MM.1S (cell line): ENCODE measurements at regions not wholly inside any gene's neighbourhood (a gene's known extent, or its start where the extent isn't known, plus 50 kb on each side); places are given as distances from the start of the nearest gene placed in this dataset.

Experiments used
- DNase-seq: peaks from one replicate; pipeline ENCODE4 v3.0.0-alpha.2; 2015
- H2AFZ ChIP-seq: fragments of 300-600 bp; sonication (generic); 2 replicates; pipeline ENCODE4 v1.6.0; 2016; ENCODE audit warnings: antibody characterized with exemption, low read length
- H3F3A ChIP-seq: fragments of 300-600 bp; sonication (generic); 2 replicates; pipeline ENCODE4 v1.6.1; 2016; ENCODE audit warnings: mild to moderate bottlenecking, antibody characterized with exemption, low read length, moderate library complexity, mixed read lengths; ENCODE audit not compliant: insufficient read depth
- H3K27ac ChIP-seq: fragments of 300-600 bp; sonication (generic); 2 replicates; pipeline ENCODE4 v1.5.1; 2016; ENCODE audit warnings: mild to moderate bottlenecking, low read length
- H3K27me3 ChIP-seq: fragments of 300-600 bp; sonication (generic); replicated peaks from 2 replicates; pipeline ENCODE4 v1.6.0; 2016; ENCODE audit warnings: low read length; ENCODE audit not compliant: insufficient read depth
- H3K36me3 ChIP-seq: fragments of 300-600 bp; sonication (generic); replicated peaks from 2 replicates; pipeline ENCODE4 v1.6.1; 2016; ENCODE audit warnings: mild to moderate bottlenecking, low read length, mixed read lengths; ENCODE audit not compliant: insufficient read depth
- H3K4me1 ChIP-seq: fragments of 300-600 bp; sonication (generic); 2 replicates; pipeline ENCODE4 v1.6.1; 2016; ENCODE audit warnings: low read length, mixed read lengths
- H3K4me2 ChIP-seq: fragments of 300-600 bp; sonication (generic); 2 replicates; pipeline ENCODE4 v1.6.0; 2016; ENCODE audit warnings: low read depth, low read length
- H3K4me3 ChIP-seq: fragments of 300-600 bp; sonication (generic); 2 replicates; pipeline ENCODE4 v1.5.1; 2016; ENCODE audit warnings: low read length, mixed read lengths
- H3K79me2 ChIP-seq: fragments of 300-600 bp; sonication (generic); 2 replicates; pipeline ENCODE4 v1.6.1; 2016; ENCODE audit warnings: mixed run types, low read length, mixed read lengths
- H3K9ac ChIP-seq: fragments of 300-600 bp; sonication (generic); 2 replicates; pipeline ENCODE4 v1.6.1; 2016; ENCODE audit warnings: low read length, mixed read lengths
- H3K9me2 ChIP-seq: fragments of 300-600 bp; sonication (generic); replicated peaks from 2 replicates; pipeline ENCODE4 v1.6.1; 2016; ENCODE audit warnings: mild to moderate bottlenecking, low read length, mixed read lengths; ENCODE audit not compliant: insufficient read depth
- H3K9me3 ChIP-seq: fragments of 300-600 bp; sonication (generic); replicated peaks from 2 replicates; pipeline ENCODE4 v1.6.1; 2016; ENCODE audit warnings: mild to moderate bottlenecking, low read length, mixed read lengths; ENCODE audit not compliant: insufficient read depth
- H4K20me1 ChIP-seq: fragments of 300-600 bp; sonication (generic); 2 replicates; pipeline ENCODE4 v1.6.1; 2016; ENCODE audit warnings: mild to moderate bottlenecking, low read length, moderate library complexity, mixed read lengths; ENCODE audit not compliant: insufficient read depth
- EZH2 ChIP-seq: fragments of 300-600 bp; sonication (generic); optimal IDR thresholded peaks from 2 replicates; pipeline ENCODE3; 2017; ENCODE audit warnings: low read depth, mild to moderate bottlenecking, antibody characterized with exemption, low read length, mixed read lengths
- EZH2phosphoT487 ChIP-seq: fragments of 300-600 bp; sonication (generic); IDR thresholded peaks from 2 replicates; pipeline ENCODE4 v1.6.1; 2018; ENCODE audit warnings: antibody characterized with exemption, low read length
- TF ChIP-seq, protein P1 (sequence below): fragments of 300-600 bp; sonication (generic); IDR thresholded peaks from 2 replicates; pipeline ENCODE4 v1.5.1; 2016; ENCODE audit warnings: antibody characterized with exemption, low read length, mixed read lengths

DNA sequence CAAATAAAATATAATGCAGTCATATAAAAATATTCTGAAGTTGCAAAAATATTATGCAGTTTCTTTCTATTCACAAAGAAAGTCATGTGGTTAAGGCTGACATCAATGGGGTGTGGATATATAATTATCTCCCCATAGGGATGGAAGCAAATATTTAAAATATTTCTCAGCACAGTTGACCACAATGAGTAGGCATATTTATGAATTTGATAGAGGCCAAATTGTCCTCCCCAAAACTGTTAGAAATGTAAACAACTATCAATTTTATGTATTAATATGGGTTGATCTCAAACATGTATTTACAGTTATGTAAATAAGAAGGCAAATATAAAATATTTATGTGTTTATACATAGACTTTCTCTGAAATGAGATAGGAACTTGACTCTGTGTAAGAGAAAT is 246.0 kb upstream of the CBLB start:
- H3K4me3 ChIP-seq: no peak overlapping the region
- no peaks in the 10 kb centered on the region for H3K36me3 ChIP-seq
- H3K9me2 ChIP-seq: no peaks in the 10 kb centered on the region
- no peaks in the 10 kb centered on the region for H3K79me2 ChIP-seq
- H3F3A ChIP-seq: no peaks in the 10 kb centered on the region
- no peak overlapping the region for H2AFZ ChIP-seq
- no peak for DNase-seq
- no peaks in the 10 kb centered on the region for H3K27me3 ChIP-seq
- no peak overlapping the region for H3K4me2 ChIP-seq
- H3K27ac ChIP-seq: no peak overlapping the region
- TF ChIP-seq, protein P1, sequence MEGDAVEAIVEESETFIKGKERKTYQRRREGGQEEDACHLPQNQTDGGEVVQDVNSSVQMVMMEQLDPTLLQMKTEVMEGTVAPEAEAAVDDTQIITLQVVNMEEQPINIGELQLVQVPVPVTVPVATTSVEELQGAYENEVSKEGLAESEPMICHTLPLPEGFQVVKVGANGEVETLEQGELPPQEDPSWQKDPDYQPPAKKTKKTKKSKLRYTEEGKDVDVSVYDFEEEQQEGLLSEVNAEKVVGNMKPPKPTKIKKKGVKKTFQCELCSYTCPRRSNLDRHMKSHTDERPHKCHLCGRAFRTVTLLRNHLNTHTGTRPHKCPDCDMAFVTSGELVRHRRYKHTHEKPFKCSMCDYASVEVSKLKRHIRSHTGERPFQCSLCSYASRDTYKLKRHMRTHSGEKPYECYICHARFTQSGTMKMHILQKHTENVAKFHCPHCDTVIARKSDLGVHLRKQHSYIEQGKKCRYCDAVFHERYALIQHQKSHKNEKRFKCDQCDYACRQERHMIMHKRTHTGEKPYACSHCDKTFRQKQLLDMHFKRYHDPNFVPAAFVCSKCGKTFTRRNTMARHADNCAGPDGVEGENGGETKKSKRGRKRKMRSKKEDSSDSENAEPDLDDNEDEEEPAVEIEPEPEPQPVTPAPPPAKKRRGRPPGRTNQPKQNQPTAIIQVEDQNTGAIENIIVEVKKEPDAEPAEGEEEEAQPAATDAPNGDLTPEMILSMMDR: no peak
- no peak for TF ChIP-seq EZH2
- TF ChIP-seq EZH2phosphoT487: no peak
- H3K9me3 ChIP-seq: no peaks in the 10 kb centered on the region
- no peaks in the 10 kb centered on the region for H4K20me1 ChIP-seq
- no peaks in the 10 kb centered on the region for H3K4me1 ChIP-seq
- no peak overlapping the region for H3K9ac ChIP-seq

DNA sequence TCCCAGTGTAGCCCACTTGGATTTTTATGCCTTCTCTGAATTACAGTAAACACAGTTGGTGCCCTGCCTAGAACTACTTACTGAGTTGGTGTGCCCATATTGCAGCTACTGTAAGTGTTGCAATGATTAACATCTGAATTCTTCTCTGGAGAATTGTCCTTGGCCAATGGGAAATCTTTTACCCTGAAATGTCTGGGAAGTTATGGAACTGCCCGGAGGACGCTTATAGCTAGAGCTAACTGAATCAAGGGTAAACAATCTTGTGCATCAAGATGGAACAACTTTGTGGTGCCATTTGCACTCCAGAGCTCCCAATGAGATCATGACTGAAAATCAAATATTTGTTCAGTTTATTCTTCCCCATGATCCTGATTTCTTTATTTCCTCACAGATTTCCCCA is 246.7 kb upstream of the CBLB start:
- DNase-seq: no peak
- H3K27ac ChIP-seq: no peak overlapping the region

DNA sequence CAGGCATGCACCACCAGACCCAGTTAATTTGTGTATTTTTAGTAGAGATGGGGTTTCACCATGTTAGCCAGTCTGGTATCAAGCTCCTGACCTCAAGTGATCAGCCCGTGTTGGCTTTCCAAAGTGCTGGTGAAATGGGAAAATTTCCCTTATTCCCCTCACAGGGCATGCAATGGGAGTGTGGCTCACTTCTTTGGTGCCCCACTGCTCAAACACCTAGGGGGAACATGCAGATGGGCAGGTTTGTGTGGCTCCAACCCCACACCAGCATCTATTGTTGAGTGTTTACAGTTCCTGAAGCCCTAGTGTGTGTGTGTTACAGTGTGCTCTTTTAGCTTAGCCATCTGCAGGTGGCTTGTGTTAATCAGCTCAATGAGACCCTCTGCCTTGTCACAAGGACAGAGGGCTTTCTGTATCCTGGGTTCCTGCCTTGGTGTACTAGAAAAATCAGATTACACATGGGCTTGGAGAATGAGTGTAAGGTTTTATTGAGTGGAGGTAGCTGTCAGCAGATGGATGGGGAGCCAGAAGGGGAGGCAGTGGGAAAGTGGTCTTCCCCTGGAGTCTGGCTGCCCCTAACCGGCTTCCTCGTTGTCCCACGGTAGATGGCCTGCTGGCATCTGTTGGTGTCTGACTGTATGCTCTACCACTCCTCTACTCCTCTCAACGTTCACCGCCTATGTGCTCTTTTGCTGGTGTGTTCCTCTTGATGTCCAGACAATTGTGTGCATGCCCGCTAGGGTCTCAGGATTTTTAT is 248.1 kb upstream of the CBLB start:
- H3K27me3 ChIP-seq: no peaks in the 10 kb centered on the region
- no peak overlapping the region for H3K4me3 ChIP-seq
- TF ChIP-seq EZH2phosphoT487 (no peak), EZH2 (no peak)
- TF ChIP-seq, protein P1: no peak
- no peaks in the 10 kb centered on the region for H3K4me1 ChIP-seq
- no peak overlapping the region for H3K4me2 ChIP-seq
- no peak overlapping the region for H2AFZ ChIP-seq
- DNase-seq: no peak
- no peak overlapping the region for H3K27ac ChIP-seq
- H3K9me2 ChIP-seq: no peaks in the 10 kb centered on the region
- no peak overlapping the region for H3K9ac ChIP-seq
- no peaks in the 10 kb centered on the region for H3K36me3 ChIP-seq
- H4K20me1 ChIP-seq: no peaks in the 10 kb centered on the region
- H3K9me3 ChIP-seq: no peaks in the 10 kb centered on the region
- no peaks in the 10 kb centered on the region for H3F3A ChIP-seq
- no peaks in the 10 kb centered on the region for H3K79me2 ChIP-seq

More for the DNA sequence above, 246.7 kb upstream of the CBLB start:
- H3K27me3 ChIP-seq: no peaks in the 10 kb centered on the region
- no peaks in the 10 kb centered on the region for H3K36me3 ChIP-seq
- H3K9me2 ChIP-seq: no peaks in the 10 kb centered on the region
- H3K79me2 ChIP-seq: no peaks in the 10 kb centered on the region
- no peaks in the 10 kb centered on the region for H3F3A ChIP-seq
- H3K4me2 ChIP-seq: no peak overlapping the region
- H3K4me3 ChIP-seq: no peak overlapping the region
- no peaks in the 10 kb centered on the region for H4K20me1 ChIP-seq
- H3K9me3 ChIP-seq: no peaks in the 10 kb centered on the region
- no peak overlapping the region for H3K9ac ChIP-seq
- no peak for TF ChIP-seq EZH2phosphoT487
- TF ChIP-seq, protein P1: no peak
- no peak for TF ChIP-seq EZH2
- H3K4me1 ChIP-seq: no peaks in the 10 kb centered on the region
- H2AFZ ChIP-seq: no peak overlapping the region
